DOHH2 (cell line): ENCODE measurements at regions not wholly inside any gene's neighbourhood (a gene's known extent, or its start where the extent isn't known, plus 50 kb on each side); places are given as distances from the start of the nearest gene placed in this dataset.

ENCODE experiments used
- H3F3A ChIP-seq: fragments of 200-600 bp; sonication (generic), shearing (Covaris generic); 2 replicates; pipeline ENCODE4 v1.6.0; 2016; ENCODE audit warnings: antibody characterized with exemption, mild to moderate bottlenecking; ENCODE audit not compliant: control insufficient read depth, insufficient read depth
- H3K27ac ChIP-seq: fragments of 200-600 bp; sonication (generic); 2 replicates; pipeline ENCODE4 v1.5.1; 2014; ENCODE audit warnings: low read depth, mild to moderate bottlenecking, low read length, moderate library complexity
- H3K27me3 ChIP-seq: fragments of 200-600 bp; sonication (generic); 2 replicates; pipeline ENCODE4 v1.6.1; 2014; ENCODE audit warnings: mild to moderate bottlenecking, low read length, mixed read lengths; ENCODE audit not compliant: control insufficient read depth
- H3K36me3 ChIP-seq: fragments of 200-600 bp; sonication (generic); 2 replicates; pipeline ENCODE4 v1.6.1; 2014; ENCODE audit warnings: mild to moderate bottlenecking, low read length, moderate library complexity, mixed read lengths; ENCODE audit not compliant: control insufficient read depth
- H3K4me1 ChIP-seq: fragments of 200-600 bp; sonication (generic); 2 replicates; pipeline ENCODE4 v1.6.1; 2014; ENCODE audit warnings: mild to moderate bottlenecking, low read length, mixed read lengths; ENCODE audit not compliant: control insufficient read depth
- H3K4me2 ChIP-seq: fragments of 200-600 bp; sonication (generic); 2 replicates; pipeline ENCODE4 v1.6.0; 2014; ENCODE audit warnings: mild to moderate bottlenecking, low read length, moderate library complexity
- H3K4me3 ChIP-seq: fragments of 200-600 bp; sonication (generic); 2 replicates; pipeline ENCODE4 v1.5.1; 2014; ENCODE audit warnings: mild to moderate bottlenecking, low read length, mixed read lengths
- H3K79me2 ChIP-seq: fragments of 200-600 bp; sonication (generic); 2 replicates; pipeline ENCODE4 v1.6.1; 2014; ENCODE audit warnings: mild to moderate bottlenecking, low read length, mixed read lengths; ENCODE audit not compliant: control insufficient read depth
- H3K9me2 ChIP-seq: fragments of 200-600 bp; sonication (generic); replicated peaks from 2 replicates; pipeline ENCODE4 v1.6.1; 2014; ENCODE audit warnings: mild to moderate bottlenecking, low read length, mixed read lengths; ENCODE audit not compliant: control insufficient read depth
- H3K9me3 ChIP-seq: fragments of 200-600 bp; sonication (generic); 2 replicates; pipeline ENCODE4 v1.6.1; 2014; ENCODE audit warnings: antibody characterized with exemption, low read length, mixed read lengths; ENCODE audit not compliant: control insufficient read depth, insufficient read depth
- H4K20me1 ChIP-seq: fragments of 200-600 bp; sonication (generic); 2 replicates; pipeline ENCODE4 v1.6.0; 2014; ENCODE audit warnings: low read depth, mild to moderate bottlenecking, antibody characterized with exemption, low read length, moderate library complexity; ENCODE audit not compliant: control insufficient read depth, insufficient read depth
- EZH2phosphoT487 ChIP-seq: fragments of 200-600 bp; sonication (generic); IDR thresholded peaks from 2 replicates; pipeline ENCODE4 v1.6.1; 2017; ENCODE audit warnings: borderline replicate concordance, mild to moderate bottlenecking, antibody characterized with exemption, low read length, moderate library complexity, mixed read lengths
- TF ChIP-seq, protein P1 (sequence below): fragments of 200-600 bp; sonication (generic); IDR thresholded peaks from one replicate; pipeline ENCODE4 v1.5.1; 2014; ENCODE audit warnings: antibody characterized with exemption, mild to moderate bottlenecking, low read depth, low read length; ENCODE audit not compliant: poor library complexity, severe bottlenecking

DNA sequence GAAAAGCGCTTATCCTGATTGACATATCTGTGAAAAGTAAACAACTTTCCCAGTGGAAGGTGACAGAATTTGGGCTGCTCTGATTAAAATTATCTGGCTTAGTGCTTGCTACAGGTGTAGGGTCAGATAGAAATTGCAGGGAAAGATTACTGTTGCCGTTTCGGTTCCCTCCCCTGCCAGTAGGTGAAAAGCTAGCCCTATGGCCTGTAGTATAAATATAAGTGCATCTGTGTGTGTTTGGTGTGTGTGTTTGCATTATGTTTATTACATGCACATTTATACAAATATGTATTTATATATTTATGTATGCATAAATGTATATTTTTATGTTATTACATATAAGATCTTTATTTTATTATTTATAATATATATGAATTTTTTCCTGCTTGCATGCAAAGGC, 72.3 kb upstream of the VOPP1 start:
- H3F3A ChIP-seq, result peaks cover 3% of the 10 kb centered on the region; the same call in 1 of the 2 replicates
- H3K27me3 ChIP-seq, result peaks cover 5% of the 10 kb centered on the region
- peaks cover 16% of the 10 kb centered on the region for H3K4me1 ChIP-seq
- no peak overlapping the region for H3K27ac ChIP-seq
- H3K4me3 ChIP-seq, result no peak overlapping the region
- H4K20me1 ChIP-seq, result no peaks in the 10 kb centered on the region
- H3K4me2 ChIP-seq, result no peak overlapping the region
- no peaks in the 10 kb centered on the region for H3K36me3 ChIP-seq
- no peaks in the 10 kb centered on the region for H3K79me2 ChIP-seq
- no peaks in the 10 kb centered on the region for H3K9me2 ChIP-seq
- no peaks in the 10 kb centered on the region for H3K9me3 ChIP-seq
- TF ChIP-seq, protein P1, sequence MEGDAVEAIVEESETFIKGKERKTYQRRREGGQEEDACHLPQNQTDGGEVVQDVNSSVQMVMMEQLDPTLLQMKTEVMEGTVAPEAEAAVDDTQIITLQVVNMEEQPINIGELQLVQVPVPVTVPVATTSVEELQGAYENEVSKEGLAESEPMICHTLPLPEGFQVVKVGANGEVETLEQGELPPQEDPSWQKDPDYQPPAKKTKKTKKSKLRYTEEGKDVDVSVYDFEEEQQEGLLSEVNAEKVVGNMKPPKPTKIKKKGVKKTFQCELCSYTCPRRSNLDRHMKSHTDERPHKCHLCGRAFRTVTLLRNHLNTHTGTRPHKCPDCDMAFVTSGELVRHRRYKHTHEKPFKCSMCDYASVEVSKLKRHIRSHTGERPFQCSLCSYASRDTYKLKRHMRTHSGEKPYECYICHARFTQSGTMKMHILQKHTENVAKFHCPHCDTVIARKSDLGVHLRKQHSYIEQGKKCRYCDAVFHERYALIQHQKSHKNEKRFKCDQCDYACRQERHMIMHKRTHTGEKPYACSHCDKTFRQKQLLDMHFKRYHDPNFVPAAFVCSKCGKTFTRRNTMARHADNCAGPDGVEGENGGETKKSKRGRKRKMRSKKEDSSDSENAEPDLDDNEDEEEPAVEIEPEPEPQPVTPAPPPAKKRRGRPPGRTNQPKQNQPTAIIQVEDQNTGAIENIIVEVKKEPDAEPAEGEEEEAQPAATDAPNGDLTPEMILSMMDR, result no peak
- no peak for TF ChIP-seq EZH2phosphoT487

DNA sequence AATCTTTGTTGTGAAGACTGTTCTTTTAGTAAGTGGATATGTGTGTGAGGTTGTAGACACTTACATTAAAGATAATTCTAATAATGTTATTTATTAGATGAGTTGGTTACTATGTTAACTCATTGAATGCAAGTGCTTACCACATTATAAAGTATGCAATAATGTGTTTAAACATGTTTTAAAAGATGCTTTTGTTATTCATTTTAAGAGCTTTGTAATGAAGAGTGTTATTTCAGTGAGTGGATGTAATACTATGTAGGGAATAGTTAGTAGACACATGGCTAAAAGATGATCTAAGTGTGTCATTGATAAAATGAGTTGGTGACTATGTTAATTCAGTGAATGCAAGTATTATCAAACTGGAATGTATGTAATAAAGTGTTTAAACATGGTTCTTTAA, 70.0 kb upstream of the VOPP1 start:
- Histone ChIP-seq H3K4me1 (peaks cover 16% of the 10 kb centered on the region), H3K79me2 (no peaks in the 10 kb centered on the region), H3F3A (peaks cover 3% of the 10 kb centered on the region; the same call in 1 of the 2 replicates), H4K20me1 (no peaks in the 10 kb centered on the region), H3K4me2 (peak overlapping the region; percentile 62; the same call in 1 of the 2 replicates), H3K27me3 (peaks cover 9% of the 10 kb centered on the region), H3K9me2 (no peaks in the 10 kb centered on the region), H3K27ac (no peak overlapping the region), H3K4me3 (no peak overlapping the region), H3K36me3 (no peaks in the 10 kb centered on the region), H3K9me3 (no peaks in the 10 kb centered on the region)
- no peak for TF ChIP-seq EZH2phosphoT487

DNA sequence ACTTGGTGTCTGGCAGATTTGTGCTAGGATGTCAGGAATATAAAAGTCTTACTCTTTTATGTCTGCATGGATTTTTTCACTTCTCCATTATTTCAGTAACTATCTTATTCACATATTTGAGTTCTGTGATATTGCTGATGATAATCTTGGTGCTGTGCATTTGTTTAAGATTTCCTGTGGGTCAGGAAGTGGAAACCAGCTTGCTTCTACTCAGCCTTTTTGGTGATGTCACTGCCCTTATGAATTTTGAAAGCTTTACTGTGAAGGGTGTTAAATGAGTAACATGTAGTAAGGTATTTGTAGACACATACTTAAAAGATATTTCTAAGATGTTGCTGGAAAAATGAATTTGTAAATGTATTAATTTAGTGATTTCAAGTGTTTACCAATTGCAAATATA, 69.5 kb upstream of the VOPP1 start:
- no peaks in the 10 kb centered on the region for H3K9me3 ChIP-seq
- peak overlapping the region; percentile 35 for H3K4me3 ChIP-seq
- H3K9me2 ChIP-seq, result no peaks in the 10 kb centered on the region
- H3K27ac ChIP-seq, result peak overlapping the region; percentile 22; the same call in 1 of the 2 replicates
- H3F3A ChIP-seq, result peaks cover 3% of the 10 kb centered on the region; the same call in 1 of the 2 replicates
- no peaks in the 10 kb centered on the region for H3K36me3 ChIP-seq
- H4K20me1 ChIP-seq, result no peaks in the 10 kb centered on the region
- TF ChIP-seq, protein P1, result no peak
- no peak for TF ChIP-seq EZH2phosphoT487
- H3K4me2 ChIP-seq, result peak overlapping the region; percentile 62
- peaks cover 16% of the 10 kb centered on the region for H3K4me1 ChIP-seq
- H3K79me2 ChIP-seq, result no peaks in the 10 kb centered on the region
- H3K27me3 ChIP-seq, result peaks cover 9% of the 10 kb centered on the region

GRCh38 chr7:55641273-55641691, 69.0 kb upstream of the VOPP1 start:
- H3K27ac ChIP-seq, result peak overlapping the region; percentile 22; the same call in 1 of the 2 replicates
- no peak for TF ChIP-seq EZH2phosphoT487
- TF ChIP-seq, protein P1, result peak; percentile 93
- H3K27me3 ChIP-seq, result peaks cover 9% of the 10 kb centered on the region

More at GRCh38 chr7:55641273-55641691, 69.0 kb upstream of the VOPP1 start:
- Histone ChIP-seq H3K4me3 (peak overlapping the region; percentile 35), H3K79me2 (no peaks in the 10 kb centered on the region), H3K4me2 (peak overlapping the region; percentile 62), H3K9me3 (no peaks in the 10 kb centered on the region), H3F3A (peaks cover 3% of the 10 kb centered on the region; the same call in 1 of the 2 replicates), H3K9me2 (no peaks in the 10 kb centered on the region), H4K20me1 (no peaks in the 10 kb centered on the region), H3K36me3 (no peaks in the 10 kb centered on the region), H3K4me1 (peaks cover 16% of the 10 kb centered on the region)
